HG02623 (cell line): ENCODE measurements at regions not wholly inside any gene's neighbourhood (a gene's known extent, or its start where the extent isn't known, plus 50 kb on each side); places are given as distances from the start of the nearest gene placed in this dataset.
"Not testable (repeated sequence)": the region's sequence is repeated elsewhere in the genome, so short reads cannot be mapped to it uniquely, and the experiment has no call there.

Experiments
- ATAC-seq: cut with Tn5 transposase; IDR thresholded peaks from one replicate; pipeline ENCODE4 v1.9.1; 2021; ENCODE audit warnings: moderate library complexity; ENCODE audit not compliant: unreplicated experiment

GRCh38 chr13:81020010-81020409 lies 679.1 kb upstream of the SPRY2 start:
- no peak for ATAC-seq

- no peak for ATAC-seq
These were observed 678.0 kb upstream of the SPRY2 start for GRCh38 chr13:81018936-81019335.

DNA sequence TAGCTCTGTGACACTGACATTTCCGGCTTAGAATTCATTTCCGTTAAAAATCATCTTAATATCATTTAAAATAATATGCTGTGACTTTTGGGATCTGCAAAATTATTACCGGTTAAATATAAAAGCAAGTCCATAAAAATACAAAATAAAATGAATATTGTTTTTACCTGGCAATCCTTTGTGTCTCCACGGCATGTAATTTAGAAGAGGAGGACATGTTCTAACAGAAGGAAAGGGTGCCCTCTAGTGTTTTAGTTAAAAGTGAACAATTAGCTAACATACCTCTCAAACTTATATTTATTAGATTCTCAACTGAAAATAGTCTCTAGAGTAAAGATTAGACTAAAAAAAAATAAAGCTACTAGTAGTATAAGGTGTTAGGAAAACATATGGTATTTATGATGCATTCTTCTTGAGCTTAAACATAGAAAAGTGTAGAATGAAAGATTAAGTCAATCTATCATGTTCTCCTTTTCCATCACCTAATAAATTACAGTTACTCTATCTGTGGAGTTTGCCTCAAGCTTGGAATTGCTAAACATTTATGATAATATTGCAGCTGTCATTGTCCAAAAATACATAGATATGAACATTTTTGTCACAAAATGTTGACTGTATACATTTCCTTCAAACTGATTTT lies 676.7 kb upstream of the SPRY2 start:
- ATAC-seq: no peak

DNA sequence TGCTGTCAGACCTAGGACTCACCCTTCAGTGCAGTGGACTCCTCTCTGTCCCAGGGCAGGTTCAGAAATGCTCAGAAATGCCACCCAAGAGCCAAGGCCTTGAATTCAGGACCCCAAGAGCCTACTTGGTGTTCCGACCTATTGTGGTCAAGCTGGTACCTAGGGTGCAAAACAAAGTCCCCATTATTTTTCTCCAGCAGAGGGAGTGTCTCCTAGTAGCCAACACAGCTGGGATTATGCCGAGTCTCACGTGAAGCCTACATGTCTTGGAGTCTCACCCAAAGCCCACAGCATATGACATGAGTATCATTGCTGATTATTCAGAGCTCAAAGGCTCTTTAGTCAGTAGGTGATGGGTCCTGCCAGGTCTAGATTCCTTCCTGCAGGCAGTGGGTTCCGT lies 671.1 kb upstream of the SPRY2 start:
- ATAC-seq: no peak

DNA sequence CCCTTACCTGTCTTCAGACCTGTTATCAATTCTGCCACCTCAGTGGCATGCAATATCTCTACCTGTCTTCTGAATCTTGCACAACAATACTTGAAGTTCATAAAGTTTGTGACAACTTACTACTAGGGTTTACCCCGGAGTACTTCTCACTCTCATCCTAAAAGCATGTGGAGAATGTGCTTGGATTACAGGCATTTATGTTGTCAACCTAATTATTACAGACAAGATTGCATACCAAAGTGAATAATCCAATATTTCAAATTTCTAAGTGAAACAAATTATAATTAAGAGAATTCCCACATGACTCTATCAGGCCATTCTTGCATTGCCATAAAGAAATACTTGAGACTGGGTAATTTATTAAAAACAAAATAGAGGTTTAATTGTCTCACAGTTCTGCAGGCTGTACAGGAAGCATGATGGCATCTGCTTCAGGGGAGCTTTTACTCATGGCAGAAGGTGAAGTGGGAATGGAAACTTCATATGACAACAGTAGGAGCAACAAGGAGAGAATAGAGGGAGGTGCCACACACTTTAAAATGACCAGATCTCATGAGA lies 661.0 kb upstream of the SPRY2 start:
- ATAC-seq: no peak

DNA sequence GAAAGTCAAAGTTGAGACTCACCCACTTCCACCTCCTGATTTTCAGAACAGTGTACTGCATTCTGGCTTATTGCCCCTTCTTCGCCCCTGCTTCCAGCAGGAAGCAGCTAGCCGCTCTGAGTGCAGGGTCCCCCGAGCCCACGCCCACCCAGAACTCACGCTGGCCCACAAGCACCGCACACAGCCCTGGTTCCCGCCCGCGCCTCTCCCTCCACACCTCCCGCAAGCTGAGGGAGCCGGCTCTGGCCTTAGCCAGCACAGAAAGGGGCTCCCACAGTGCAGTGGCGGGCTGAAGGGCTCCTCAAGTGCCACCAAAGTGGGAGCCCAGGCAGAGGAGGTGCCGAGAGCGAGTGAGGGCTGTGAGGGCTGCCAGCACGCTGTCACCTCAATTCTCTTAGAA lies 657.7 kb upstream of the SPRY2 start:
- not testable (repeated sequence) for ATAC-seq

DNA sequence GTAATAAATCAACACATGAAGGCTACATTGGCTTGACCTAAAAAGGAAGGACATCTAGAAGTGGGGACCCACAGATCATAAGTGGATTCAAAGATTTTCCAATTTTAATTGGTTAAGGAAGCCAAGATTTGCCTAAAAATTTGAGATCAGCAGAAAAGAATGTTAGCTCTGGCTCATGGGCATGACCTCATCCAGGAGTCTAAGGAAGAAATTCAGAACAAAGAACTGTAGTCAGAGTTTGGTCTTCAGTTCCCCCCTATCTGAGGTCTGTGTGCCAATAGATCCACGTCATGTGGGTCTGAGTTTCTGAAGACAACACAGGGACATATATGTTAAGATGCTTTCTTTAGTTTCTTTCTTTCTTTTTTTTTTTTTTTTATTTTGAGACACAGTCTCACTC lies 648.8 kb upstream of the SPRY2 start:
- no peak for ATAC-seq

DNA sequence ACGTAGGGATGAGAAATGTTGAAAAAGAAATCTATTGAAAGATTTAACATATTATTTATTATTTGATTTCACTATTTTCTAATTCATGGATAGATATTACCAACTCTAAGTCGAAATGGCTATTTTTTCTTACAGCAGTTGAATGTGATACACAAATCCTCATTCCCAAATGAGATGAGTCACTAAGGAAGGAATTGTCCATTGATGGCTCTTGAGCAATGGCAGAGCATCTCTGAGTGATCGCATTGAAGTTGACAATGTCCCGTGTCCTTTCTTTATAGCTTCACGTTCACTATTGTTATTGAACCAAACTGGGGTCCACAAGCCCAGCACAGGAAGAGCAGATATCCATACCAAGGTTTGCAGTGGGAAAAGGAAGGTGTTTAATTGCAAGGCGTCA lies 648.3 kb upstream of the SPRY2 start:
- ATAC-seq: no peak

DNA sequence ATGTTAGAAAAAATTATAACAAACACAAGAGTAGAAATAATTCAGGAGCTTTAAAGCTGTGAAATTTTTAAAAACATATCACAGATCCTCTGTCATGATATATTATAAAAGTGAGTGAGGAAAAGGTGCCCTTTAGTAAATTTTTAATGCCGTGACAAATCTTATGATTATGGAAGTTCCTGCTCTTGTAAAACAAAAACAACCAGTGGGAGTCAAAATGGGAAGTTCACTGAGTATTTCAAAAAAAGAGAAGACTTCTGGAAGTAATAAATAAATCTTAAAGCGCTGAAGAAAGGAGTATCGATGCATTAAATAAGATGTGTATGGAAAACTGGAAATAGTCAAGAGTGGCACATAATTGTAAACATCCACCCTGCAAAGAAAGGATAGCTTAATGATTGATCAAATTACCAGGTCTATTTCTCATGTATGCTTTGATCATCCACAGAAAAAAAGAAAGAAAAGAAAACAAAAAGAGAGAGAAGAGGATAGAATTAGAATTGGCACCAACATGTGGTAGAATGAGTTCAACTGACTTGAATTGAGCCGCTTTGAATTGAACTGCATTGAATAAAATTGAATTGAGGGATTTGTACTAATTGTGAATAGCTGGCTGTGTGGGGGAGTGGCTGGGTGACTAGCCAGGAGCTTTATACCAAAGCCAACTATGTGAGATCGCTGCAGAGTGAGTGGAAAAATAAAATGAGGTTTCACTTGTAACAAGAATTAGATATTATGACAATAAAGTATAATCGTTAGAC lies 647.6 kb upstream of the SPRY2 start:
- no peak for ATAC-seq

GRCh38 chr13:80979035-80979641 lies 638.2 kb upstream of the SPRY2 start:
- ATAC-seq: peak; percentile 96

GRCh38 chr13:80977168-80977567 lies 636.2 kb upstream of the SPRY2 start:
- no peak for ATAC-seq

DNA sequence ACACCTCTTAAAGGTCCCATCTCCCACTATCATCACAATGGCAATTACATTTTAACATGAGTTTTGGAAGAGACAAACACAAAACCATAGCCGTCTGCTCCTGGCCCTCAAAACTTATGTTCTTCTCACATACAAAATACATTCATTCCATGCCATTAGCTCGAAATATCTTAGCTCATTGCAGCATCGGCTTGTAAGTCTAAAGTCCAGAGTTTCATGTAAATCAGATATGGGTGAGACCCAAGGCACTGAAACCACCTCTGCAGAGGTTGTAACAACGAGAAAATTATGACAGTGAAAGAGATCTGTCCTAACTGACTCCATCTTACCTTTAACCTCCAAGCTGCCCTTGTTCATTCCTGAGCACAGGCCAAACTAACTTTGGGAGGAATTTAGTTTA lies 635.0 kb upstream of the SPRY2 start:
- ATAC-seq: no peak

DNA sequence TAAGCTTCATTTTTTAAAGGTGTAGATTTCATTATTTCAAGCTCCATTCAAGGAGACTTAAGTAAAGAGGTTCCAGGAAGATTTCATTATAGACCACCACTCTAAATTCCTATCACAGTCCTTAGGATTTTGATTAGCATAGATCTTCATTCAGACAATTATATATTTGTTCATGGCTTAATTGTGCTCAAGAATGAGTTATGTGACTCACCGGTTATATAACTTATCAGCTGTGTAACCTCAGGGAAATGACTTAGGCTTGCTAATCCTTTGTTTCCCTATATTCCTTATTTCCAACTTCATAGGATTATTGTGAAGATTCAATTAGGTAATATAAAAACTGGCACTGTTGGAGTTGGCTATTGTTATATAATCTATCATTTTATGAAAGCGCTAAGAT lies 632.8 kb upstream of the SPRY2 start:
- ATAC-seq: no peak

DNA sequence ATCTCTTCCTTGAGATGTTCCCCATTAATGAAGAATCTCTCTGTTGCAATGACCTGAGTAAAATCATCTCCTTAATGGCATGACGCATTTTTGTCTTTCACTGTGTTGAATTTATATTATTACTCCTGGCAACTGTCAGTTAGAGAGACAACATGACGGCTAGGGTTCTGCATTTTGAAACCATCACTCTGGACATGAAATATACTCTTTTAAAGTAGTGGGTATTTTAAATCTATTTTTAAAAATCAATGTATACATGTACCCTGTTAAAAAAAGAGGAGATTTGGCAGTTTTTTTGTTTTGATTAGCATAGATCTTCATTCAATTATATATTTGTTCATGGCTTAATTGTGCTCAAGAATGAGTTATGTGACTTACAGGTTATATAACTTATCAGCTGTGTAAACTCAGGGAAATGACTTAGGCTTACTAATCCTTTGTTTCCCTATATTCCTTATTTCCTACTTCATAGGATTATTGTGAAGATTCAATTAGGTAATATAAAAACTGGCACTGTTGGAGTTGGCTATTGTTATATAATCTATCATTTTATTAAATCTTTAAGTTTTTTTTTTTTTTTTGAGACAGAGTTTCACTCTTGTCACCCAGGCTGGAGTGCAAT lies 632.0 kb upstream of the SPRY2 start:
- no peak for ATAC-seq

DNA sequence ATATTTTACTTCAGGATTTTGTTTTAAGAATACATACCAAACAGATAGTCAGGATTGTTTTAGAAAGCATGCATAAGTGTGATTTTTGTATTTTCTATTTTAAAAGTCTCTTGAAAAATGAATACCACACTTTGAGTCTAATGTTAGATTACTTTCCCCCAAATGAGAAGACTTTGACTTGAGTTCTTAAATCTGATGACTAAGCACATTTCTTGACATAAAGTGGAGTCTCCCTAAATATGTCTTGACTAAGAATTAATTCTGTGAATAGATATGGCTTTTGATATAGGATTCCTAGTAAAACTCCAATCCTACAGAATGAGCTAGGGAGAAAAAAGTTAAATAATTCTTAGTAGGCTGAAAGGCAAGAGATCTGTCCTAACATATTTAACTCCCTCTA lies 624.2 kb upstream of the SPRY2 start:
- ATAC-seq: no peak

DNA sequence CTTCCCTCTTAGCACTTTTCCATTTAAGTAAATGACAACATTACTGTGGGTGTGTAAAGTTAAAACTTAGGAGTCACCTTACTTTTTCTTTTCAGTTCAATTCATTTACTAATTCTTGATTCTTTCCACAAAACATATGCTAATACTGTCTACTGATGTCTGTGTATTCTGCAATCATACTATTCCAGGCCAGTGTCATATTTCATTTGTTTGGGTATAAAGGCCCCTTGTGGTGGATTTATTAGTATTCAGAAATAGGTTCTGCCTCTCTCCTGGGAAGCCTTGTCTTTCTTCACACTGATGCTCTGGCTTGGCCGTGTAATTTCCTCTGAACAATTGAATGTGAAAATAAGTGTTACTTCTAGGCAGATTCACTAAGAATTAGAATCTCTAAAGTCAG lies 621.9 kb upstream of the SPRY2 start:
- no peak for ATAC-seq

DNA sequence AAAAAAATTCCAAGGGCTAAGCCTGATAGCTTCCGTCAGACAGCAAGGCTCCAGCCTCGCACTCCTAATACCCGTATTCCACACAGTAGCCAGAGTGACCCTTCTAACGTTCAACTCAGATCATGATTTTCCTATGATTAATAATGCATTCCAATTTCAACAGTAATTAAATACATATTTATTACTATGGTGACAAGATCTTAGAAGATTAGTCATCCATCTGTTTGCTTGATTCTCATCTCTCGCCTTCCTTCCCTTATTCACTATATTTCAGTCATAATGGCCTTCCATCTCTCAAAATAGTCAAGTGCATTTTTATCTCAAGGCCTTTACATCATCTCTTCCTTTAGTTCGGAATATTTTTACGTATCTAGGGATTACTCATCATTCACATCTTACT lies 621.2 kb upstream of the SPRY2 start:
- no peak for ATAC-seq

DNA sequence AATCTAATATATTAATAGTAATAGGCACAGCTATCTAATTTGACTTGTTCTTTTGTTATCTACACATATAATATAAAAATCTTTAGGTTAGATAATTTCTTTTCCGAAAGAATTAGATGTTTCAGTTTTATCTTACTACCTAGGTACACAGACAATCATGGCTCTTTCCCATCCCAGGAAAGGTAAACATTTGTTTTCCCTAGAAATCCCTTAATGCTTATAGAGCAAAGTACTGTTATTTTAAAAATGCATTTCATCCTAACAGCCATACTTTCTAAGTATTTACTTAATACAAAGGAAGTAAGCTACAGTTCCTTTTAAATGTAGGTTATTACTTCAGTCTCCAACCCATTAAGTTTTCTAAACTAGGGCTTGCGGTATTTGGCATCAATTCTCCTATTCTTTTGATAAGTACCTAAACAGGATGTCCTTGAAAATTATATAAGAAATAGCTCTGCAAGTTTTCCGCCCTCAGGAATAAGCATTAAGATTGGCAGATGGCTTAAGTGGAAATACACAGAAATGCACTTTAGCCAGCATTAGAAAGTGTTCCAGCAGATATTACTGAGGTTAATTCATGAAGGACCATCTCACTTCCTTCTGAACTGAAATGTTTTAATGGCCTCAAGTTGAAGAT lies 616.2 kb upstream of the SPRY2 start:
- no peak for ATAC-seq

DNA sequence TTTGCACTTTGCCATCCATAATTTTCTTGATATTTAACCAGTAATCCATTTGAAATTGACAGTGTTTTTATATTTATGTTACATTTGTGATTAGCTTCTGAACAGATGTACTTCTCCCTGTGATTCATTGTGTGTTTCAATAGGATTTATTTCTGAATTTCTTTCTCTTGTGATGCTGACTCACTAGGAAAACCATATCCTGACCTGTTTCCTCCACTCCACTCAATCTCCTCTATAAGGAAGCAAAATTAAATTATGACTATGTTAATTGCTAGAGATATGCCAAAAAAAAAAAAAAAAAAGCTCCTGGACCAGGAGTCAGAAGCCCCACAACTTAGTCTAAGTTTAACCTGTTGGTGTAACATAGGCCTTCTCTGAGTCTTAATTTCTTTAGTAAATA lies 614.6 kb upstream of the SPRY2 start:
- ATAC-seq: no peak

- ATAC-seq: no peak
These were observed 611.2 kb upstream of the SPRY2 start for GRCh38 chr13:80952158-80952557.
